B cell (primary cell): ENCODE measurements at regions not wholly inside any gene's neighbourhood (a gene's known extent, or its start where the extent isn't known, plus 50 kb on each side); places are given as distances from the start of the nearest gene placed in this dataset.

ENCODE experiments used
- ATAC-seq: fragments of 200-7000 bp; cut with Tn5 transposase; one replicate; pipeline ENCODE4 v1.10.0; 2021; ENCODE audit warnings: low read depth, mild to moderate bottlenecking, moderate number of reproducible peaks, moderate library complexity
- CTCF ChIA-PET: fragments of 350-600 bp; sonication (Branson Sonifier 250); formaldehyde crosslinking; loops from one replicate; lab custom pipeline; 2021; ENCODE audit warnings: antibody characterized with exemption, inconsistent platforms; lab: Charles Lee
- POLR2A ChIA-PET: fragments of 350-600 bp; sonication (Branson Sonifier 250); formaldehyde crosslinking; loops from one replicate; lab custom pipeline; 2021; ENCODE audit warnings: antibody characterized with exemption; lab: Charles Lee
- DNase-seq: peaks from one replicate; pipeline ENCODE4 v3.0.0; 2013
- H2AFZ ChIP-seq: 2 replicates; pipeline ENCODE4 v1.6.1; 2012; ENCODE audit warnings: mild to moderate bottlenecking, low read depth, low read length; ENCODE audit not compliant: insufficient read depth, poor library complexity, severe bottlenecking
- H3K27ac ChIP-seq, 2 donors: 1 replicate in 1 of 2; 2 replicates in 1 of 2; pipeline ENCODE4 v1.5.1; 2012 to 2013; ENCODE audit warnings: low read length in 2 of 2, mild to moderate bottlenecking in 2 of 2, moderate library complexity in 1 of 2
- H3K27me3 ChIP-seq, 4 experiments: fragments of 200-600 bp in 1 of 4; sonication (generic) in 1 of 4; replicated peaks in 1 of 4; 1 replicate in 2 of 4; 2 replicates in 2 of 4; pipeline versions ENCODE4 v1.6.1 to v1.7.0; 2013 to 2016; ENCODE audit warnings: low read length in 3 of 4, mild to moderate bottlenecking in 2 of 4, mixed read lengths in 1 of 4, moderate library complexity in 1 of 4; ENCODE audit not compliant: insufficient read depth in 4 of 4, control insufficient read depth in 3 of 4; ENCODE audit errors: control extremely low read depth in 1 of 4
- H3K36me3 ChIP-seq, 2 experiments: replicated peaks in 1 of 2; 1 replicate in 1 of 2; 2 replicates in 1 of 2; pipeline versions ENCODE4 v1.6.1 to v1.7.1; 2013; ENCODE audit warnings: low read length in 1 of 2; ENCODE audit not compliant: insufficient read depth in 2 of 2, control insufficient read depth in 1 of 2; ENCODE audit errors: control extremely low read depth in 1 of 2, extremely low read depth in 1 of 2
- H3K4me1 ChIP-seq, 2 donors: fragments of 200-600 bp in 1 of 2; sonication (generic) in 1 of 2; 1 replicate in 1 of 2; 2 replicates in 1 of 2; pipeline versions ENCODE4 v1.5.1 to v1.6.1; 2013 to 2017; ENCODE audit warnings: low read length in 2 of 2; ENCODE audit not compliant: control insufficient read depth in 2 of 2, insufficient read depth in 2 of 2
- H3K4me2 ChIP-seq: replicated peaks from 2 replicates; pipeline ENCODE3; 2012; ENCODE audit warnings: mild to moderate bottlenecking, low read depth, low read length; ENCODE audit not compliant: poor library complexity, severe bottlenecking
- H3K4me3 ChIP-seq, 5 experiments: fragments of 200-600 bp in 1 of 5; sonication (generic) in 1 of 5; 1 replicate in 3 of 5; 2 replicates in 2 of 5; pipeline versions ENCODE4 v1.5.1 to v1.7.0; 2011 to 2016; ENCODE audit warnings: low read length in 4 of 5, mild to moderate bottlenecking in 4 of 5, low read depth in 2 of 5, control low read depth in 1 of 5, moderate library complexity in 1 of 5; ENCODE audit not compliant: insufficient read depth in 1 of 5; ENCODE audit errors: control extremely low read depth in 1 of 5, extremely low read depth in 1 of 5
- H3K79me2 ChIP-seq: fragments of 200-600 bp; sonication (generic); one replicate; pipeline ENCODE4 v1.6.0; 2016; ENCODE audit warnings: low read length; ENCODE audit not compliant: control insufficient read depth, insufficient read depth
- H3K9ac ChIP-seq: fragments of 200-600 bp; sonication (generic); 2 replicates; pipeline ENCODE4 v1.6.1; 2017; ENCODE audit warnings: mild to moderate bottlenecking, low read length, moderate library complexity
- H3K9me3 ChIP-seq, 3 donors: one replicate each; pipeline versions ENCODE4 v1.6.1 to v1.7.1; 2013; ENCODE audit warnings: low read length in 2 of 3; ENCODE audit not compliant: control insufficient read depth in 2 of 3, insufficient read depth in 1 of 3; ENCODE audit errors: control extremely low read depth in 1 of 3
- H4K20me1 ChIP-seq: 2 replicates; pipeline ENCODE4 v1.6.0; 2012; ENCODE audit warnings: mild to moderate bottlenecking, low read length; ENCODE audit not compliant: insufficient read depth, control insufficient read depth, poor library complexity, severe bottlenecking
- H3K27ac Mint-ChIP-seq: one replicate; pipeline ENCODE4 v1.8.0; 2021; ENCODE audit warnings: mixed read lengths
- H3K27me3 Mint-ChIP-seq: one replicate; pipeline ENCODE4 v1.8.0; 2021; ENCODE audit warnings: mixed read lengths
- H3K4me1 Mint-ChIP-seq: one replicate; pipeline ENCODE4 v1.8.0; 2021; ENCODE audit warnings: mixed read lengths
- H3K4me3 Mint-ChIP-seq: one replicate; pipeline ENCODE4 v1.8.0; 2021; ENCODE audit warnings: mixed read lengths
- H3K9me3 Mint-ChIP-seq: one replicate; pipeline ENCODE4 v1.8.0; 2022; ENCODE audit warnings: mixed read lengths; ENCODE audit not compliant: insufficient read depth
- CTCF ChIP-seq: fragments of 200-600 bp; IDR thresholded peaks from one replicate; pipeline ENCODE4 v1.8.0; 2022; ENCODE audit warnings: antibody characterized with exemption, mild to moderate bottlenecking
- EZH2 ChIP-seq: IDR thresholded peaks from 2 replicates; pipeline ENCODE4 v1.6.1; 2012; ENCODE audit warnings: borderline replicate concordance, low read depth, mild to moderate bottlenecking, moderate library complexity, low read length; ENCODE audit not compliant: insufficient read depth, poor library complexity, severe bottlenecking
- WGBS: methylation state at CpG from one replicate; pipeline ENCODE4 v1.1.5; 2013; ENCODE audit warnings: missing lambda C conversion rate; ENCODE audit not compliant: insufficient coverage; 5-methylcytosine and 5-hydroxymethylcytosine counted together
- intact Hi-C: fragments of 100-400 bp; cut with micrococcal nuclease; formaldehyde crosslinking; loops from one replicate; pipeline ENCODE4 v1.10.0; 2022

- POLR2A ChIA-PET = no interaction called here
- intact Hi-C loops = no loop called here
- ATAC-seq (no peak), DNase-seq (no peak)
- H3K79me2 ChIP-seq = no peaks in the 10 kb centered on the region
- H3K27ac ChIP-seq = no peak overlapping the region
- no peak overlapping the region for H3K27ac Mint-ChIP-seq
- H3K4me2 ChIP-seq = no peak overlapping the region
- no peaks in the 10 kb centered on the region for H3K27me3 Mint-ChIP-seq
- no peaks in the 10 kb centered on the region for H3K4me1 ChIP-seq
- no peaks in the 10 kb centered on the region for H3K9me3 Mint-ChIP-seq
- no peak overlapping the region for H3K4me3 ChIP-seq
- CTCF ChIA-PET = no interaction called here
- H3K9me3 ChIP-seq = no peaks in the 10 kb centered on the region
- H4K20me1 ChIP-seq = no peaks in the 10 kb centered on the region
- no peaks in the 10 kb centered on the region for H3K27me3 ChIP-seq
- no peak overlapping the region for H2AFZ ChIP-seq
- no peak for TF ChIP-seq CTCF
- no peak for TF ChIP-seq EZH2
- H3K4me3 Mint-ChIP-seq = no peak overlapping the region
- WGBS = 44% methylated on average over 2 of the region's 5 CpGs
- no peaks in the 10 kb centered on the region for H3K4me1 Mint-ChIP-seq
- no peak overlapping the region for H3K9ac ChIP-seq
- H3K36me3 ChIP-seq = no peaks in the 10 kb centered on the region
Observed at GRCh38 chr5:82365744-82366228, 87.6 kb upstream of the RPS23 start.

DNA sequence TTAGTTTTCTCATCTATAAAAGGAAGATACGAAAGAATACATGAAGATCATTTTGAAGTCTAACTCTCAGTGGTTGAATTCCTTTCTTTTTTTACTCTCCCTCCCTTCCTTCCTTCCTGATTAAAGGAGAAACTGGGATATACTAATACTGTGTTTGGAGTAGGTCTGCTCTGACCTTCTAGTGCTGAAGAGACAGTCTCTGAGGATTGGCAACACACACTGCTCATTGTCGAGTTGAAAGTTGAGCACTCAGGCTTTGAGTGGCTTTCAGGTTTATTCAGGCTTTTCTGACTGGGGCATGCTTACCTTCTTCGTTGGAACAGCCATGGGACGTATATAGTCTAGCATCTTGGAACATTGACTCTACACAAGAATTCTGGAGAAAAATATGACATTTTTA, 86.9 kb upstream of the RPS23 start:
- Histone ChIP-seq H3K27ac (no peak overlapping the region), H4K20me1 (no peaks in the 10 kb centered on the region), H3K27me3 (no peaks in the 10 kb centered on the region), H3K4me3 (no peak overlapping the region), H3K9me3 (no peaks in the 10 kb centered on the region), H3K36me3 (no peaks in the 10 kb centered on the region), H3K4me1 (no peaks in the 10 kb centered on the region), H3K9ac (no peak overlapping the region), H2AFZ (no peak overlapping the region), H3K79me2 (no peaks in the 10 kb centered on the region), H3K4me2 (no peak overlapping the region)
- no peak for DNase-seq
- Mint-ChIP-seq H3K27ac (no peak overlapping the region), H3K4me3 (no peak overlapping the region), H3K27me3 (no peaks in the 10 kb centered on the region), H3K4me1 (no peaks in the 10 kb centered on the region), H3K9me3 (no peaks in the 10 kb centered on the region)
- no peak for ATAC-seq
- WGBS = 77% methylated on average over 3 of the region's 4 CpGs
- intact Hi-C loops = no loop called here
- POLR2A ChIA-PET = no interaction called here
- CTCF ChIA-PET = no interaction called here
- no peak for TF ChIP-seq EZH2
